ENCODE measurements at regions not wholly inside any gene's neighbourhood (a gene's known extent, or its start where the extent isn't known, plus 50 kb on each side); places are given as distances from the start of the nearest gene placed in this dataset.

DNA sequence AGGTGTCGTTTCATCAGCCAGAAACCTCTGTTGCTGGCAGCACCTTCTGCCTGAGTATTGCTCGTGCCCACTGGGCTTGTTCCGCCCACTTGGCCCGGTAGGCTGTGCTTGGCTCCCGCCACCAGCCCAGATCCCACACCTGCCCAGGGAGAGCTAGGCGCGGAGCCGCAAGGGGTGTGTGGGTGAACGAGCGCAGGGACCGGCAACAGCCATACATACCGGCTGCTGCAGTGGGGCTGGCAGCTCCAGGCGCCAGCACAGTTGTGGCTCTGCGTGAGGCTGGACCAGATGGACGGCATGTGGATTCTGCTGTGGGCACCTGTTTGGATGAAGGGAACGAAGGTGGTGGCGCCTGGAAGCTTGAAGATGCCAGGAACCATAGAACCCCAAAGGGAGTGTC, 331.5 kb upstream of the MCTP2 start:
- TF ChIP-seq, protein P1, sequence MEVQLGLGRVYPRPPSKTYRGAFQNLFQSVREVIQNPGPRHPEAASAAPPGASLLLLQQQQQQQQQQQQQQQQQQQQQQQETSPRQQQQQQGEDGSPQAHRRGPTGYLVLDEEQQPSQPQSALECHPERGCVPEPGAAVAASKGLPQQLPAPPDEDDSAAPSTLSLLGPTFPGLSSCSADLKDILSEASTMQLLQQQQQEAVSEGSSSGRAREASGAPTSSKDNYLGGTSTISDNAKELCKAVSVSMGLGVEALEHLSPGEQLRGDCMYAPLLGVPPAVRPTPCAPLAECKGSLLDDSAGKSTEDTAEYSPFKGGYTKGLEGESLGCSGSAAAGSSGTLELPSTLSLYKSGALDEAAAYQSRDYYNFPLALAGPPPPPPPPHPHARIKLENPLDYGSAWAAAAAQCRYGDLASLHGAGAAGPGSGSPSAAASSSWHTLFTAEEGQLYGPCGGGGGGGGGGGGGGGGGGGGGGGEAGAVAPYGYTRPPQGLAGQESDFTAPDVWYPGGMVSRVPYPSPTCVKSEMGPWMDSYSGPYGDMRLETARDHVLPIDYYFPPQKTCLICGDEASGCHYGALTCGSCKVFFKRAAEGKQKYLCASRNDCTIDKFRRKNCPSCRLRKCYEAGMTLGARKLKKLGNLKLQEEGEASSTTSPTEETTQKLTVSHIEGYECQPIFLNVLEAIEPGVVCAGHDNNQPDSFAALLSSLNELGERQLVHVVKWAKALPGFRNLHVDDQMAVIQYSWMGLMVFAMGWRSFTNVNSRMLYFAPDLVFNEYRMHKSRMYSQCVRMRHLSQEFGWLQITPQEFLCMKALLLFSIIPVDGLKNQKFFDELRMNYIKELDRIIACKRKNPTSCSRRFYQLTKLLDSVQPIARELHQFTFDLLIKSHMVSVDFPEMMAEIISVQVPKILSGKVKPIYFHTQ (CRISPR knock-in tag; IDR thresholded peaks at IDR 0.05) = no peak
- TF ChIP-seq, protein P2, sequence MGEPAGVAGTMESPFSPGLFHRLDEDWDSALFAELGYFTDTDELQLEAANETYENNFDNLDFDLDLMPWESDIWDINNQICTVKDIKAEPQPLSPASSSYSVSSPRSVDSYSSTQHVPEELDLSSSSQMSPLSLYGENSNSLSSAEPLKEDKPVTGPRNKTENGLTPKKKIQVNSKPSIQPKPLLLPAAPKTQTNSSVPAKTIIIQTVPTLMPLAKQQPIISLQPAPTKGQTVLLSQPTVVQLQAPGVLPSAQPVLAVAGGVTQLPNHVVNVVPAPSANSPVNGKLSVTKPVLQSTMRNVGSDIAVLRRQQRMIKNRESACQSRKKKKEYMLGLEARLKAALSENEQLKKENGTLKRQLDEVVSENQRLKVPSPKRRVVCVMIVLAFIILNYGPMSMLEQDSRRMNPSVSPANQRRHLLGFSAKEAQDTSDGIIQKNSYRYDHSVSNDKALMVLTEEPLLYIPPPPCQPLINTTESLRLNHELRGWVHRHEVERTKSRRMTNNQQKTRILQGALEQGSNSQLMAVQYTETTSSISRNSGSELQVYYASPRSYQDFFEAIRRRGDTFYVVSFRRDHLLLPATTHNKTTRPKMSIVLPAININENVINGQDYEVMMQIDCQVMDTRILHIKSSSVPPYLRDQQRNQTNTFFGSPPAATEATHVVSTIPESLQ (CRISPR knock-in tag; IDR thresholded peaks at IDR 0.05) = no peak
- TF ChIP-seq ESRRA (CRISPR knock-in tag; IDR thresholded peaks at IDR 0.05; ENCODE audit: borderline replicate concordance) (no peak), ZNF219 (CRISPR knock-in tag; IDR thresholded peaks at IDR 0.05; ENCODE audit: borderline replicate concordance) (no peak), FOXJ3 (CRISPR knock-in tag; IDR thresholded peaks at IDR 0.05; ENCODE audit: borderline replicate concordance) (no peak), OVOL2 (CRISPR knock-in tag; IDR thresholded peaks at IDR 0.05; ENCODE audit: borderline replicate concordance) (no peak), FOXP1 (CRISPR knock-in tag; IDR thresholded peaks at IDR 0.05; ENCODE audit: borderline replicate concordance) (no peak), ZNF396 (CRISPR knock-in tag; IDR thresholded peaks at IDR 0.05; ENCODE audit: borderline replicate concordance) (no peak), NFYB (CRISPR knock-in tag; conservative IDR thresholded peaks at IDR 0.05; ENCODE audit: low read depth) (no peak), NR3C1 (CRISPR knock-in tag; conservative IDR thresholded peaks at IDR 0.05; ENCODE audit: low read depth) (no peak), CBFB (CRISPR knock-in tag; IDR thresholded peaks at IDR 0.05; ENCODE audit: low read depth) (no peak), ELF4 (CRISPR knock-in tag; IDR thresholded peaks at IDR 0.05; ENCODE audit: low read depth) (no peak), ZNF317 (CRISPR knock-in tag; IDR thresholded peaks at IDR 0.05; ENCODE audit: borderline replicate concordance, low read depth) (no peak)
- TF ChIP-seq, protein P3, sequence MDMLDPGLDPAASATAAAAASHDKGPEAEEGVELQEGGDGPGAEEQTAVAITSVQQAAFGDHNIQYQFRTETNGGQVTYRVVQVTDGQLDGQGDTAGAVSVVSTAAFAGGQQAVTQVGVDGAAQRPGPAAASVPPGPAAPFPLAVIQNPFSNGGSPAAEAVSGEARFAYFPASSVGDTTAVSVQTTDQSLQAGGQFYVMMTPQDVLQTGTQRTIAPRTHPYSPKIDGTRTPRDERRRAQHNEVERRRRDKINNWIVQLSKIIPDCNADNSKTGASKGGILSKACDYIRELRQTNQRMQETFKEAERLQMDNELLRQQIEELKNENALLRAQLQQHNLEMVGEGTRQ (CRISPR knock-in tag; IDR thresholded peaks at IDR 0.05) = no peak
- TF ChIP-seq, protein P4, sequence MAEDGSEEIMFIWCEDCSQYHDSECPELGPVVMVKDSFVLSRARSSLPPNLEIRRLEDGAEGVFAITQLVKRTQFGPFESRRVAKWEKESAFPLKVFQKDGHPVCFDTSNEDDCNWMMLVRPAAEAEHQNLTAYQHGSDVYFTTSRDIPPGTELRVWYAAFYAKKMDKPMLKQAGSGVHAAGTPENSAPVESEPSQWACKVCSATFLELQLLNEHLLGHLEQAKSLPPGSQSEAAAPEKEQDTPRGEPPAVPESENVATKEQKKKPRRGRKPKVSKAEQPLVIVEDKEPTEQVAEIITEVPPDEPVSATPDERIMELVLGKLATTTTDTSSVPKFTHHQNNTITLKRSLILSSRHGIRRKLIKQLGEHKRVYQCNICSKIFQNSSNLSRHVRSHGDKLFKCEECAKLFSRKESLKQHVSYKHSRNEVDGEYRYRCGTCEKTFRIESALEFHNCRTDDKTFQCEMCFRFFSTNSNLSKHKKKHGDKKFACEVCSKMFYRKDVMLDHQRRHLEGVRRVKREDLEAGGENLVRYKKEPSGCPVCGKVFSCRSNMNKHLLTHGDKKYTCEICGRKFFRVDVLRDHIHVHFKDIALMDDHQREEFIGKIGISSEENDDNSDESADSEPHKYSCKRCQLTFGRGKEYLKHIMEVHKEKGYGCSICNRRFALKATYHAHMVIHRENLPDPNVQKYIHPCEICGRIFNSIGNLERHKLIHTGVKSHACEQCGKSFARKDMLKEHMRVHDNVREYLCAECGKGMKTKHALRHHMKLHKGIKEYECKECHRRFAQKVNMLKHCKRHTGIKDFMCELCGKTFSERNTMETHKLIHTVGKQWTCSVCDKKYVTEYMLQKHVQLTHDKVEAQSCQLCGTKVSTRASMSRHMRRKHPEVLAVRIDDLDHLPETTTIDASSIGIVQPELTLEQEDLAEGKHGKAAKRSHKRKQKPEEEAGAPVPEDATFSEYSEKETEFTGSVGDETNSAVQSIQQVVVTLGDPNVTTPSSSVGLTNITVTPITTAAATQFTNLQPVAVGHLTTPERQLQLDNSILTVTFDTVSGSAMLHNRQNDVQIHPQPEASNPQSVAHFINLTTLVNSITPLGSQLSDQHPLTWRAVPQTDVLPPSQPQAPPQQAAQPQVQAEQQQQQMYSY (CRISPR knock-in tag; IDR thresholded peaks at IDR 0.05) = no peak
- TF ChIP-seq, protein P5, sequence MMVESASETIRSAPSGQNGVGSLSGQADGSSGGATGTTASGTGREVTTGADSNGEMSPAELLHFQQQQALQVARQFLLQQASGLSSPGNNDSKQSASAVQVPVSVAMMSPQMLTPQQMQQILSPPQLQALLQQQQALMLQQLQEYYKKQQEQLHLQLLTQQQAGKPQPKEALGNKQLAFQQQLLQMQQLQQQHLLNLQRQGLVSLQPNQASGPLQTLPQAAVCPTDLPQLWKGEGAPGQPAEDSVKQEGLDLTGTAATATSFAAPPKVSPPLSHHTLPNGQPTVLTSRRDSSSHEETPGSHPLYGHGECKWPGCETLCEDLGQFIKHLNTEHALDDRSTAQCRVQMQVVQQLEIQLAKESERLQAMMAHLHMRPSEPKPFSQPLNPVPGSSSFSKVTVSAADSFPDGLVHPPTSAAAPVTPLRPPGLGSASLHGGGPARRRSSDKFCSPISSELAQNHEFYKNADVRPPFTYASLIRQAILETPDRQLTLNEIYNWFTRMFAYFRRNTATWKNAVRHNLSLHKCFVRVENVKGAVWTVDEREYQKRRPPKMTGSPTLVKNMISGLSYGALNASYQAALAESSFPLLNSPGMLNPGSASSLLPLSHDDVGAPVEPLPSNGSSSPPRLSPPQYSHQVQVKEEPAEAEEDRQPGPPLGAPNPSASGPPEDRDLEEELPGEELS (CRISPR knock-in tag; IDR thresholded peaks at IDR 0.05) = no peak
- TF ChIP-seq, protein P6, sequence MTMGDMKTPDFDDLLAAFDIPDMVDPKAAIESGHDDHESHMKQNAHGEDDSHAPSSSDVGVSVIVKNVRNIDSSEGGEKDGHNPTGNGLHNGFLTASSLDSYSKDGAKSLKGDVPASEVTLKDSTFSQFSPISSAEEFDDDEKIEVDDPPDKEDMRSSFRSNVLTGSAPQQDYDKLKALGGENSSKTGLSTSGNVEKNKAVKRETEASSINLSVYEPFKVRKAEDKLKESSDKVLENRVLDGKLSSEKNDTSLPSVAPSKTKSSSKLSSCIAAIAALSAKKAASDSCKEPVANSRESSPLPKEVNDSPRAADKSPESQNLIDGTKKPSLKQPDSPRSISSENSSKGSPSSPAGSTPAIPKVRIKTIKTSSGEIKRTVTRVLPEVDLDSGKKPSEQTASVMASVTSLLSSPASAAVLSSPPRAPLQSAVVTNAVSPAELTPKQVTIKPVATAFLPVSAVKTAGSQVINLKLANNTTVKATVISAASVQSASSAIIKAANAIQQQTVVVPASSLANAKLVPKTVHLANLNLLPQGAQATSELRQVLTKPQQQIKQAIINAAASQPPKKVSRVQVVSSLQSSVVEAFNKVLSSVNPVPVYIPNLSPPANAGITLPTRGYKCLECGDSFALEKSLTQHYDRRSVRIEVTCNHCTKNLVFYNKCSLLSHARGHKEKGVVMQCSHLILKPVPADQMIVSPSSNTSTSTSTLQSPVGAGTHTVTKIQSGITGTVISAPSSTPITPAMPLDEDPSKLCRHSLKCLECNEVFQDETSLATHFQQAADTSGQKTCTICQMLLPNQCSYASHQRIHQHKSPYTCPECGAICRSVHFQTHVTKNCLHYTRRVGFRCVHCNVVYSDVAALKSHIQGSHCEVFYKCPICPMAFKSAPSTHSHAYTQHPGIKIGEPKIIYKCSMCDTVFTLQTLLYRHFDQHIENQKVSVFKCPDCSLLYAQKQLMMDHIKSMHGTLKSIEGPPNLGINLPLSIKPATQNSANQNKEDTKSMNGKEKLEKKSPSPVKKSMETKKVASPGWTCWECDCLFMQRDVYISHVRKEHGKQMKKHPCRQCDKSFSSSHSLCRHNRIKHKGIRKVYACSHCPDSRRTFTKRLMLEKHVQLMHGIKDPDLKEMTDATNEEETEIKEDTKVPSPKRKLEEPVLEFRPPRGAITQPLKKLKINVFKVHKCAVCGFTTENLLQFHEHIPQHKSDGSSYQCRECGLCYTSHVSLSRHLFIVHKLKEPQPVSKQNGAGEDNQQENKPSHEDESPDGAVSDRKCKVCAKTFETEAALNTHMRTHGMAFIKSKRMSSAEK (CRISPR knock-in tag; IDR thresholded peaks at IDR 0.05; ENCODE audit: borderline replicate concordance) = no peak
- Mint-ChIP-seq H3K27ac (no peak overlapping the region), H3K9me3 (no peaks in the 10 kb centered on the region), H3K36me3 (no peaks in the 10 kb centered on the region), H3K27me3 (ENCODE audit: low read depth) (no peaks in the 10 kb centered on the region), H3K4me1 (no peaks in the 10 kb centered on the region), H3K4me3 (no peak overlapping the region)
- ChIA-PET CTCF (interaction anchor here (0.9 to 1.0 kb wide), 2 partner anchors 35 to 220 kb away, joined by 3 to 6 read pairs; no protein-coding TSS in a partner anchor), POLR2A (no interaction called here)
- ATAC-seq (no peak), DNase-seq (ENCODE audit: low spot score) (no peak)
